CD4-positive, alpha-beta T cell treated with Interleukin-2 at 100 ng/mL for 4 hours (primary cell): ENCODE measurements at regions not wholly inside any gene's neighbourhood (a gene's known extent, or its start where the extent isn't known, plus 50 kb on each side); places are given as distances from the start of the nearest gene placed in this dataset.
A peak's percentile ranks its signal among the peaks of the same experiment; 100 is the strongest.

Experiments
- DNase-seq: peaks from one replicate; pipeline ENCODE4 v3.0.0-alpha.2; 2020; ENCODE audit warnings: low spot score

- no peak for DNase-seq
These were observed 321.8 kb upstream of the PRDM1 start for GRCh38 chr6:105764315-105764714.

DNA sequence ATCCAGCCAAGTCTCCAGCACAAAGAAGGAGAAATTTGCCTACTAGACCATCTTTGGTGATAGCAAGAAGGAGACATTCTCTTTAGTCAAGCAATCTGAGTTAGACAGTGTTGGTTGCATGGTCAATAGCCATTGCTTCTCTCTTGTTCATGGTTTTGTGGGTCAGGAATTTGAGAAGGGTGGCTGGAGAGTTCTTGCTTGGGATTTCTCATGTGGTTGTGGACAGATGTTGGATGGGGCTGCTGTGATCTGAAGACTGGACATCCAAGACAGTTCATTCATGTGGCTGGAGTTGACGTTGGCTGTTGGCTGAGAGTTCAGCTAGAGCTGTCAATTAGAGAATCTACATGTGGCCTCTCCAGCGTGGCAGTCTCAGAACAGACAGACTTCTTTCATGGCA is 322.3 kb upstream of the PRDM1 start:
- DNase-seq: no peak

- no peak for DNase-seq
These were observed 325.4 kb upstream of the PRDM1 start for GRCh38 chr6:105760746-105761145.

DNA sequence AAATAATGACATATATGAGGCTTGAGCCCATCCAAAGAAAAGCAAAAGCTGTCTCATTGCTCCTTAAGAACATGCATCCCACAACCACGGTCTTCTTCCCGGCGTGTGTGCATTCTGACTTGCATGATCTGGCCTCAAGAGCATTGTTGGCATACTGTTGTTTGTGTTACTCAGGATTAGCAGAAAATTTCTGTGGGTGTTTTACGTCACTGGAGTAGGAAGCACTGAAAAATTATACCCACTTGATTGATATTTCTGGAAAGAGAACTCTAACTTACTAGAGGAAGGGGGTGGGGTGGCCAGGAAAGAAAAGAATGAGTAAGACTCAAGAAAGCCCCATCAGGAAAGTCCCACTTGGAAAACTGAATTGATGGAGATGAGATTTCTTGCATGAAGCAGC is 326.2 kb upstream of the PRDM1 start:
- DNase-seq: no peak

DNA sequence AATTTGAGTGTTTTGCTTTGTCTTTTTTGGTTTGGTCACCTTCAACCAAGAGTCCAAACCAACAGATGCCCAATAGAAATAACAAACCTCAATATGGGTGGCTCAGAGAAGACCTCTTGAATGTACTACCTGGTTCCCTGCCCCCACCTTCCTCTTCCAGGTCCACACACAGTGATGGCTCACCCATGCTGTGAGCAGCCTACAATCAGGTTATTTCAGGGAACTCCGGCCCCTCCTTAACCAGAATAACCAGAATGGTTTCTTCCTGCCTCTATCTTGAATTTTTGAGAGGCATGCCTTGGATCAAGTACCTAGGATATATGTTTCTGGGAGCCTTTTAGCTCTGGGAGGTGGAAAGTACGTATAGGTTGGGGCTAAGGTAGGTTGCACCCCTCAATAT is 327.1 kb upstream of the PRDM1 start:
- no peak for DNase-seq

- DNase-seq: no peak
These were observed 328.5 kb upstream of the PRDM1 start for GRCh38 chr6:105757512-105758200.

DNA sequence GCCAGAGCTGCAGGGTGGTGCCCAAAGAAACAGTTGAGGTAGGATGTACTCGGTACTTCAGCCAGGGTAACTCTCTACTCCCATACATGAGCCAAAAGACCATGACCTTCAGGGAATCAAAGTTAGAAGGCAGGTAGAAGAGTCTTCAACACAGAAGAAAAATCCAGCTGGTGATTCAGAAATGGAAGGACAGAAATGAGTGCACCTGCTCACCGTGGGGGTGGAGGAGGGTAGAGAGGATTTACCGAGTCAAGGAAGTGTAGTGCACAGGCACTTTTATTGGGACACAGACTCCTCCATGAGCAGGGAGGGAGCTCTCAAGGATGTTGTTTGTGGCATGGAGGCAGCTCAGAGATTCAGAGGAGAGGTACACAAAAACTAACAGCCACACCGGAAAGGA is 330.3 kb upstream of the PRDM1 start:
- DNase-seq: no peak

DNA sequence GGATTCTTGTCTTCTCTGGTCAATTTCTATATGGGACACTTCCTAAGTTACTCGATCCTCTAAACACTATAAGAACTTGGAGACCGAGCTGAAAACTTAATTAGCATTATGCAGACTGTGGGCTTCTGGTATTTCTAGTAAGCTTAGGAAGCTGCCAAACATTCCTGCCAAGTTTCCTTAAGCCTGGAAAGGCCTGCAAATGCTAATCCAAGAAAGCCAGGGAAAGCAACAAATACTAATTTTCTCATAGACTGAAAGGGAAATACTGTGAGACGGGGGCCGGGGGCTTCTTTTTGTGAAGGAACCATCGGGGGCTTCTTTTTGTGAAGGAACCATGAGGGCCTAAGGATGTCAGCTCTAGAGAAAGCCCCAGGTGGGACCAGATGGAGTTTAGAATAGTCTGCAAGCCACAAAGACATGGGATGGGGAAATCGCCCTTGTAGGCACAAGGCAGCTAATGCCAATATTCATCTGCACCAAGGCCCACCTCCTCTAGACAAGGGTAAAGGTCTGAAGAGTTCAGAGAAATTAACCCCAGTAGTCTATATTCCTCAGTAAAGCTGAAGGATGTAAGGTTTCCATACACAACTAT is 332.4 kb upstream of the PRDM1 start:
- no peak for DNase-seq

- no peak for DNase-seq
These were observed 332.9 kb upstream of the PRDM1 start for GRCh38 chr6:105753207-105753606.

GRCh38 chr6:105750089-105750488 is 336.0 kb upstream of the PRDM1 start:
- no peak for DNase-seq

DNA sequence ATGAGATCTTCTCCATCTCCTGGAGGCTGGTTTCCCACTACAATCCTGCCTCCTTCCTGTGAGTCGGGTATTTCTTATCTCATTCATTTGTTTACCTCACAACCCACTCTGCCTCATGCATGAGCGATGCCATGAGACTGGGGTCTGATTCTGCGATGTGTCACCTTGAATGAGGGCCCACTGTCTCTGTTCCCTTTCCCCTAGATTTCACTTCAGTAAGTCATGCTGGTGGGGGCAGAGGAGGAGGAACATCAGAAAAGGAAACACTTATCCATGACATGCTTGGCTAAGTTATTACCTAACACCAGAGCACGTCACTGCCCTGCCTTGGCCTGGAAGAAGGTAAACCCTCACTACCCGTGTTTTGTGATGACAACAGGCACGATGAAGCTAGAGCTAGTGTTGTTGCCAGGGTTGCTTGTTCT is 337.4 kb upstream of the PRDM1 start:
- no peak for DNase-seq

GRCh38 chr6:105747823-105748405 is 338.2 kb upstream of the PRDM1 start:
- DNase-seq: no peak

- no peak for DNase-seq
These were observed 339.6 kb upstream of the PRDM1 start for GRCh38 chr6:105746509-105746908.

- no peak for DNase-seq
These were observed 340.0 kb upstream of the PRDM1 start for GRCh38 chr6:105746130-105746505.

GRCh38 chr6:105745464-105746129 is 340.5 kb upstream of the PRDM1 start:
- no peak for DNase-seq

- DNase-seq: no peak
These were observed 341.3 kb upstream of the PRDM1 start for GRCh38 chr6:105744815-105745214.

DNA sequence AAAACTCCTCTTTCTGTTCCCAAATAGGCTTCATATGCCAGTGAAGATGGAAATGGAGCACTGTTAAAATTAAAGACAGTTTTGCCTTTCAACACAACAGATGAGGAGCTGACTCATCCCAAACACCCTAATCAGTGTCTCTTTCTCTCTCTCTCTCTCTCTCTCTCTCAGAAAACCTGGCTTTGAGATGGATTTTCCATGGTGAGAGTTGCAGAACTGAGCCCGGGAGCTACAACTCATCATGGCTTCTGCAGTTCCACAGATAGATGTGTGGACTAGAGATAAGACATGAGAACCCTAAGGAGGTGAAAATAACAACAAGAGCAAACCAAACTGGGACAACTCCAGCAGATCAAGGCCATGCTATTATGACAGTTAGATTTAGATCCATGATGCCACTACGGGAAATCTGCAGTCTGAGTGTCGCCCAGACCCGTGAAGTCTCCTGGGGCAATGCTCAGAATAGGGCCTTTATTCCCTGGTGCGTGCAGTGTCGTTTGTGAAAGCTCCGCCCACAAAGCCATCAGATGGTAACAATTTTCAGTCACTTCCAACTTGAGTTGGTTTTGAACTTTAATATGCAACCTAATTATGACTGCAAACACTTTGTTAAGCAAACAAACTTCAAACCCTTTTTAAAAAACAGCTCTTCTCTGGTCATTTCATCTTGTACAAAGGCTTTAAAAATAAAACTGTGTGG is 338.2 kb upstream of the PREP start:
- DNase-seq: no peak

DNA sequence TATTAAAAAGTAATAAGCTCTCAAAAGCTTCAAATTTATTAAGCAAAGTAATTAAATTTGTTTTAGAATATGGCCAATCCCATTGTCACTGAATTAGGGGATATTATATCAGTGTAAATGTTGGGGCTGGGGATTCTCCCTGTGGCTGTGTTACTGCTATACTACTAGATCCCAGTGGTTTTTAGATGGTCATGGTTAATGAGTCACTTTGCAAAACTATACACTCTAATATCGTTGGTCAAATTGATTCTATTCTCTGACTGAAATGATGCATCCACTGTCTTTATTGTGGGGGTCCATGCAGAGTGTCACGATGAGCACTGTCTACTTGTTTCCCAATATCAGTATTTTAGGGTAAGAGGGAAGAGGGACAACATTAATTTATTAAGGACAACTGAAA is 336.9 kb upstream of the PREP start:
- DNase-seq: no peak

DNA sequence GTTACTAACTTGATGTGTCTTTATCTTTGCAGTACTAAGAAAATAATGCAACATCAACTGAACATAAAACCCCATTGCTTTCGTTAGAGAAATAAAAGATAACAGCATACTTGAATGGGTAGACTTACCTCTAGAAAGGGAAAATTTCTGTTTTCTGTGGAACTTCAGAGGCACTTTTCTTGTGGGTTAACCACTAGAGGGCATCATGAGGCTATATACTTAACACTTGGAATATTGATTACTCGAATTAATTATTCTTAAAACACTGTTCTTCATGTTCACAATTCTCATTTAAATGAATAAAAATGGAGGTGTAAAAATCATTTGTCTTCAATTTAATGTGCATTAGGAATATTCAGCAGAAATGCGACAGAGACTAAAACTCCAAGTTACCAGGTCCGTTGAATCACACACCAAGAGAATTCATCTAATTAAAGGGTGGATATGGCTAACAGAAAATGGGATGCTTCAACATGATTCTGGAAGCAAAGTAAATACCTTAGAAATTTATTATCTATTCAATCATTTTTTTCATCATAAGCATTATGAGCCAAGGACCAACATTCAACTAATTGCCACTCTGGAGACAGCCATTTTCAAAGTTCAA is 330.8 kb upstream of the PREP start:
- DNase-seq: peak; percentile 51

GRCh38 chr6:105728995-105729394 is 326.1 kb upstream of the PREP start:
- DNase-seq: no peak

GRCh38 chr6:105726902-105727655 is 324.2 kb upstream of the PREP start:
- DNase-seq: no peak
